ENCODE measurements at regions not wholly inside any gene's neighbourhood (a gene's known extent, or its start where the extent isn't known, plus 50 kb on each side); places are given as distances from the start of the nearest gene placed in this dataset.

- Histone ChIP-seq H3K27ac (no peak overlapping the region), H3K4me3 (ENCODE audit: low read depth, low read length) (no peak overlapping the region), H3K36me3 (no peaks in the 10 kb centered on the region), H3K27me3 (ENCODE audit: insufficient read depth, low read depth, severe bottlenecking) (no peaks in the 10 kb centered on the region), H3K9me3 (ENCODE audit: severe bottlenecking) (no peaks in the 10 kb centered on the region)
- no peak for DNase-seq
- no peak for TF ChIP-seq CTCF (IDR thresholded peaks at IDR 0.05; ENCODE audit: low read depth, low read length)
Measured at GRCh38 chr5:68643064-68643463, 427.5 kb downstream of the PIK3R1 start.

- Histone ChIP-seq H3K27ac (no peak overlapping the region), H3K4me3 (ENCODE audit: low read depth, low read length) (no peak overlapping the region), H3K27me3 (ENCODE audit: insufficient read depth, low read depth, severe bottlenecking) (no peaks in the 10 kb centered on the region), H3K36me3 (no peaks in the 10 kb centered on the region), H3K9me3 (ENCODE audit: severe bottlenecking) (no peaks in the 10 kb centered on the region)
- TF ChIP-seq CTCF (IDR thresholded peaks at IDR 0.05; ENCODE audit: low read depth, low read length) = no peak
- no peak for DNase-seq
Measured at GRCh38 chr5:68644971-68645370, 429.4 kb downstream of the PIK3R1 start.

- H3K36me3 ChIP-seq = no peaks in the 10 kb centered on the region
- no peak for DNase-seq
Measured at GRCh38 chr5:68646144-68646543, 430.6 kb downstream of the PIK3R1 start.

GRCh38 chr5:68647743-68648142, 432.2 kb downstream of the PIK3R1 start:
- Histone ChIP-seq H3K27ac (no peak overlapping the region), H3K27me3 (ENCODE audit: insufficient read depth, low read depth, severe bottlenecking) (no peaks in the 10 kb centered on the region), H3K4me3 (ENCODE audit: low read depth, low read length) (no peak overlapping the region), H3K9me3 (ENCODE audit: severe bottlenecking) (no peaks in the 10 kb centered on the region), H3K36me3 (no peaks in the 10 kb centered on the region)
- TF ChIP-seq CTCF (IDR thresholded peaks at IDR 0.05; ENCODE audit: low read depth, low read length) = no peak
- no peak for DNase-seq

More at GRCh38 chr5:68646144-68646543, 430.6 kb downstream of the PIK3R1 start:
- TF ChIP-seq CTCF (IDR thresholded peaks at IDR 0.05; ENCODE audit: low read depth, low read length) = no peak
- no peaks in the 10 kb centered on the region for H3K9me3 ChIP-seq (ENCODE audit: severe bottlenecking)
- H3K27me3 ChIP-seq (ENCODE audit: insufficient read depth, low read depth, severe bottlenecking) = no peaks in the 10 kb centered on the region
- no peak overlapping the region for H3K4me3 ChIP-seq (ENCODE audit: low read depth, low read length)
- no peak overlapping the region for H3K27ac ChIP-seq

GRCh38 chr5:68648944-68649857, 433.6 kb downstream of the PIK3R1 start:
- no peaks in the 10 kb centered on the region for H3K9me3 ChIP-seq (ENCODE audit: severe bottlenecking)
- DNase-seq = no peak
- no peaks in the 10 kb centered on the region for H3K27me3 ChIP-seq (ENCODE audit: insufficient read depth, low read depth, severe bottlenecking)
- H3K27ac ChIP-seq = no peak overlapping the region
- H3K36me3 ChIP-seq = no peaks in the 10 kb centered on the region
- no peak for TF ChIP-seq CTCF (IDR thresholded peaks at IDR 0.05; ENCODE audit: low read depth, low read length)
- H3K4me3 ChIP-seq (ENCODE audit: low read depth, low read length) = no peak overlapping the region
